ENCODE measurements at regions not wholly inside any gene's neighbourhood (a gene's known extent, or its start where the extent isn't known, plus 50 kb on each side); places are given as distances from the start of the nearest gene placed in this dataset.

GRCh38 chr15:79724312-79724711, 172.5 kb downstream of the MTHFS start:
- TF ChIP-seq POLR2A (IDR thresholded peaks at IDR 0.05) (no peak), CTCF (IDR thresholded peaks at IDR 0.05) (no peak)
